ENCODE measurements at regions not wholly inside any gene's neighbourhood (a gene's known extent, or its start where the extent isn't known, plus 50 kb on each side); places are given as distances from the start of the nearest gene placed in this dataset.

GRCh38 chr5:88490874-88491273 lies 222.2 kb upstream of the TMEM161B start:
- H3K4me3 ChIP-seq, result no peak overlapping the region
- no peak overlapping the region for H3K27ac ChIP-seq (replicated peaks in 1 of 4)
- DNase-seq (ENCODE audit: extremely low spot score), result no peak
- no peaks in the 10 kb centered on the region for H3K27me3 ChIP-seq
- H3K36me3 ChIP-seq, result no peaks in the 10 kb centered on the region
- H3K4me1 ChIP-seq, result no peaks in the 10 kb centered on the region
- intact Hi-C loops (cut with DNase I), result no loop called here
- no peak for TF ChIP-seq EP300 (IDR thresholded peaks at IDR 0.05)
- TF ChIP-seq, protein P1, sequence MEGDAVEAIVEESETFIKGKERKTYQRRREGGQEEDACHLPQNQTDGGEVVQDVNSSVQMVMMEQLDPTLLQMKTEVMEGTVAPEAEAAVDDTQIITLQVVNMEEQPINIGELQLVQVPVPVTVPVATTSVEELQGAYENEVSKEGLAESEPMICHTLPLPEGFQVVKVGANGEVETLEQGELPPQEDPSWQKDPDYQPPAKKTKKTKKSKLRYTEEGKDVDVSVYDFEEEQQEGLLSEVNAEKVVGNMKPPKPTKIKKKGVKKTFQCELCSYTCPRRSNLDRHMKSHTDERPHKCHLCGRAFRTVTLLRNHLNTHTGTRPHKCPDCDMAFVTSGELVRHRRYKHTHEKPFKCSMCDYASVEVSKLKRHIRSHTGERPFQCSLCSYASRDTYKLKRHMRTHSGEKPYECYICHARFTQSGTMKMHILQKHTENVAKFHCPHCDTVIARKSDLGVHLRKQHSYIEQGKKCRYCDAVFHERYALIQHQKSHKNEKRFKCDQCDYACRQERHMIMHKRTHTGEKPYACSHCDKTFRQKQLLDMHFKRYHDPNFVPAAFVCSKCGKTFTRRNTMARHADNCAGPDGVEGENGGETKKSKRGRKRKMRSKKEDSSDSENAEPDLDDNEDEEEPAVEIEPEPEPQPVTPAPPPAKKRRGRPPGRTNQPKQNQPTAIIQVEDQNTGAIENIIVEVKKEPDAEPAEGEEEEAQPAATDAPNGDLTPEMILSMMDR (IDR thresholded peaks at IDR 0.05), result no peak
- TF ChIP-seq POLR2AphosphoS5 (IDR thresholded peaks at IDR 0.05), result no peak
- no peaks in the 10 kb centered on the region for H3K9me3 ChIP-seq
- whole genome bisulfite sequencing, result 67% methylated on average over 4 of the region's 4 CpGs

DNA sequence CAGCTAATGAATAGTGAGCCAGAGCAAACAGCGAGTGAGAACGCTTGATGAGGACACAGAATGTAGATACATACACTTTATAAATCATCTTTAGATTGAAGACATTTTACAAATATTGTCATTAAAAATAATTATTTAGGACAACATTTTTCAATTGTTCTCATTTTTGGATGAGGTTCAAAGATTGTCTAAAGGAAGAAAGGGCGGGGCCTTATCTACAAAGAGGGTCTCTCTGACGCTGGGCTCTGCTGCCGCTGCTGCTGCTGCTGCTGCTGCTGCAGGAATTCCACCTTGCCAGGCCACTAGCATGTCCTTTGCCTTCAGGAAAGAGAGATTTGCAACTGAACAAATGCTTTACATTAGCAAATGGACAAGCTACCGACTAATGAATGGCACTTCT lies 220.7 kb upstream of the TMEM161B start:
- H3K27ac ChIP-seq (replicated peaks in 1 of 4), result no peak overlapping the region
- H3K27me3 ChIP-seq, result no peaks in the 10 kb centered on the region
- DNase-seq (ENCODE audit: extremely low spot score), result no peak
- H3K4me3 ChIP-seq, result no peak overlapping the region
- no peaks in the 10 kb centered on the region for H3K4me1 ChIP-seq
- H3K9me3 ChIP-seq, result no peaks in the 10 kb centered on the region
- TF ChIP-seq POLR2A (IDR thresholded peaks at IDR 0.05; ENCODE audit: low read depth) (no peak), POLR2AphosphoS5 (IDR thresholded peaks at IDR 0.05) (no peak), EP300 (IDR thresholded peaks at IDR 0.05) (no peak)
- TF ChIP-seq, protein P1 (IDR thresholded peaks at IDR 0.05), result no peak
- 57% methylated on average over 6 of the region's 6 CpGs for WGBS
- H3K36me3 ChIP-seq, result no peaks in the 10 kb centered on the region
- intact Hi-C loops (cut with DNase I), result no loop called here

DNA sequence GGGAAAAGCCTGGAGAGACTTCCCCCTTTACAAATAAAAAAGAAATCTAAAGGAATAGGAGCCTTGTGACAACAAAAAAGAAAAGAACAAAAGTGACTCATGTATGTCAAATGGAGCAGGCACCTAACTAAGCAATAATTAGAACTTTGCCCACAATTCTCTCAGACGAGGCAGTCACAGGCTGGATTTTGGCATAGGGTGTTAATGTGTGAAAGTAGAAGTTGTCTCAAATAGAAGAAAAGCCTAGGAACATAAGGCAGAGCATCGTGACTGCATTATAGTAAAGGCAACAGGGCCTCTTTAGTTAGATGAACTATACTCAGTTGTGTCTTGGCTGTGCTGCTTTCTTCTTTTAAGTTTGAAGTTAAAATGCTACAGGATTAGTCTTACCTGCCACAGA lies 219.9 kb upstream of the TMEM161B start:
- H3K27me3 ChIP-seq, result no peaks in the 10 kb centered on the region
- DNase-seq (ENCODE audit: extremely low spot score), result no peak
- TF ChIP-seq EP300 (IDR thresholded peaks at IDR 0.05), result no peak
- TF ChIP-seq POLR2A (IDR thresholded peaks at IDR 0.05; ENCODE audit: low read depth), result no peak
- TF ChIP-seq, protein P1 (IDR thresholded peaks at IDR 0.05), result no peak
- TF ChIP-seq POLR2AphosphoS5 (IDR thresholded peaks at IDR 0.05), result no peak
- intact Hi-C loops (cut with DNase I), result no loop called here
- no peaks in the 10 kb centered on the region for H3K9me3 ChIP-seq
- no peaks in the 10 kb centered on the region for H3K36me3 ChIP-seq
- H3K4me3 ChIP-seq, result no peak overlapping the region
- WGBS, result 52% methylated on average over 2 of the region's 2 CpGs
- no peaks in the 10 kb centered on the region for H3K4me1 ChIP-seq
- H3K27ac ChIP-seq (replicated peaks in 1 of 4), result no peak overlapping the region

DNA sequence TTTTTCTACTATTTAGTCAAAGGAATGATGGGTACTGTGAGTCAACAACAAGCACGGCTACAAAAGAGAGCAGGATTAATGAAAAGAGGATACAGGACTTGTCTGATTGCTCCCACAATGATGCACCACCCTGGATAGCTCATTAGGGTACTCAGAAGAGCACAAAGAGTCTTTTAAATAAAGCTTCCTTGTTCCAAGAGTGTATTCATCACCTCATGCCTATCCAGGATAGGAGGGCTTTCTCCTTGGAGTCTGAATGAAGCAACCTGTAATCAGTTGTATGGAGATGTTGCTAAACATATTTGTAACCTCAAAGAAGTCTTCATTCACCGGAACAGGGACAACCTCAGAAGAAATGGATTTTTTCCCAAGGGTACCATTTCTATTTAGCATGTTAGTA lies 219.5 kb upstream of the TMEM161B start:
- intact Hi-C loops (cut with DNase I), result no loop called here
- Histone ChIP-seq H3K4me3 (no peak overlapping the region), H3K27ac (replicated peaks in 1 of 4) (no peak overlapping the region), H3K36me3 (no peaks in the 10 kb centered on the region), H3K27me3 (no peaks in the 10 kb centered on the region), H3K4me1 (no peaks in the 10 kb centered on the region), H3K9me3 (no peaks in the 10 kb centered on the region)
- 62% methylated on average over 2 of the region's 2 CpGs for WGBS
- no peak for DNase-seq (ENCODE audit: extremely low spot score)
- TF ChIP-seq, protein P1 (IDR thresholded peaks at IDR 0.05), result no peak
- TF ChIP-seq POLR2AphosphoS5 (IDR thresholded peaks at IDR 0.05), result no peak
- no peak for TF ChIP-seq EP300 (IDR thresholded peaks at IDR 0.05)
- TF ChIP-seq POLR2A (IDR thresholded peaks at IDR 0.05; ENCODE audit: low read depth), result no peak

DNA sequence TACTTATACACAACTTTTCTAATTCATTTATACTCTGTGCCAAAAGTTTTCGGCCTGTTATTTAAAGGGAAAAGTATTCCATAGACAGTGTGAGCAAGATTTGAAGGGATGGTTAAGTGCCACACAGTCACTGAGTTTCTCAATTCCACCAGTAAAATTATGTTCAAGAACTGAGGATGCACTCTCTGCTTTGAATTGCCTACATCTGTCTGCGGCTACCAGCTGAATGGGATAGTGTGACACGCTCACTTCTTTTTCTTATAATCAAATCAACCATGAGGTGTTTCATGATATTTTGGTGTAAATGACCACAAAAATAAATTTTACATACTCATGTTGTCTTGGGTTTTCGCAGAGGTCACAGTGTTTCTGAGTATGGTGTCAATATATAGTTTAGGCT lies 218.4 kb upstream of the TMEM161B start:
- WGBS, result 83% methylated on average over 4 of the region's 4 CpGs
- intact Hi-C loops (cut with DNase I), result no loop called here

More for the DNA sequence above, 218.4 kb upstream of the TMEM161B start:
- Histone ChIP-seq H3K9me3 (no peaks in the 10 kb centered on the region), H3K27me3 (no peaks in the 10 kb centered on the region), H3K27ac (replicated peaks in 1 of 4) (no peak overlapping the region), H3K4me1 (no peaks in the 10 kb centered on the region), H3K4me3 (no peak overlapping the region), H3K36me3 (no peaks in the 10 kb centered on the region)
- DNase-seq (ENCODE audit: extremely low spot score), result no peak
- TF ChIP-seq POLR2AphosphoS5 (IDR thresholded peaks at IDR 0.05) (no peak), EP300 (IDR thresholded peaks at IDR 0.05) (no peak), POLR2A (IDR thresholded peaks at IDR 0.05; ENCODE audit: low read depth) (no peak)
- TF ChIP-seq, protein P1 (IDR thresholded peaks at IDR 0.05), result no peak
